Prostate gland (tissue), 2 donors: ENCODE measurements at regions not wholly inside any gene's neighbourhood (a gene's known extent, or its start where the extent isn't known, plus 50 kb on each side); places are given as distances from the start of the nearest gene placed in this dataset.

Source experiments
- CTCF ChIP-seq, 4 experiments: fragments of 200-600 bp in 2 of 4; fragments of 450-650 bp in 2 of 4; sonication (generic) in 2 of 4; IDR thresholded peaks; 1 replicate in 3 of 4; 2 replicates in 1 of 4; pipeline ENCODE4 v1.5.1; 2016 to 2019; ENCODE audit warnings: antibody characterized with exemption in 4 of 4, mild to moderate bottlenecking in 2 of 4, moderate library complexity in 2 of 4
- POLR2AphosphoS5 ChIP-seq: sonication (generic); formaldehyde crosslinking; IDR thresholded peaks from one replicate; pipeline ENCODE4 v1.6.1; 2017; ENCODE audit warnings: antibody characterized with exemption

DNA sequence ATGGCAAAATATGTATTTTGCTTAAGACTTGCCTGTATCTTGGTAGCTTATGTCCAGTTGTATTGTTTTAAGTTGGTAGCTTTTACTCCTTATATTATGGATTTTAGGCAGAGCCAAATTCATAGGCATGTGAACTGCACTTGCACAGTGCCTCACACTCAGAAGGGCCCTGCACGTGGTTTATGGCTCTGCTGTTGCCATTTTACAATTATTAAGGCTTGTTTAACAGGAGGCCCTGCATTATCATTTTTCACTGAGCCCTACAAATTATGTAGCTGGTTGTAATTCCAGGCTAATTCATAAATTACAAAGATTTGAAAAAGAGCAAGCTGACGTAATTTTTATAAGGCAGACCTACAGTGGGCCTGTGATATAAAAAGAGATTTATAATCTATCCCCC is 537.6 kb upstream of the UBE2E2 start:
- no peak for TF ChIP-seq CTCF (IDR thresholded peaks at IDR 0.05)
- no peak for TF ChIP-seq POLR2AphosphoS5
